PC-9 (cell line): ENCODE measurements at regions not wholly inside any gene's neighbourhood (a gene's known extent, or its start where the extent isn't known, plus 50 kb on each side); places are given as distances from the start of the nearest gene placed in this dataset.

Experiments
- EZH2 ChIP-seq: fragments of 200-600 bp; sonication (generic); IDR thresholded peaks from 2 replicates; pipeline ENCODE4 v1.8.0; 2017; ENCODE audit warnings: antibody characterized with exemption, low read depth
- TF ChIP-seq, protein P1 (sequence below): fragments of 200-600 bp; sonication (generic); conservative IDR thresholded peaks from 2 replicates; pipeline ENCODE4 v1.6.1; 2017; ENCODE audit warnings: mixed run types, antibody characterized with exemption, mild to moderate bottlenecking, moderate library complexity

DNA sequence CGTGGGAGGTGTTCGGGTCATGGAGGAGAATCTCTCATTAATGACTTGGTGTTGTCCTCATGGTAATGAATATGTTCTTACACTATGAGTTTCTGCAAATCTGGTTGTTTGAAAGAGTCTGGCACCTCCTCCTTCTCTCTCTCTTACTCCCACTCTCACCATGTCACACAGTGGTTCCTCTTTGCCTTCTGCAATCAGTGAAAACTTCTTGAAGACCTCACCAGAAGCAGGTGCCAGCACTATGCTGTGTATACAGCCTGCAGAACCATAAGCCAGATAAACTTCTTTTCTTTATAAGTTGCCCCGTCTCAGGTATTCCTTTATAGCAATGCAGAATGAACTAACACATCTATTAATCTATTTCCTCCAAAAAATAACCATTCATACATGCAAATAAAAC is 275.0 kb downstream of the ANTXR2 start:
- TF ChIP-seq, protein P1, sequence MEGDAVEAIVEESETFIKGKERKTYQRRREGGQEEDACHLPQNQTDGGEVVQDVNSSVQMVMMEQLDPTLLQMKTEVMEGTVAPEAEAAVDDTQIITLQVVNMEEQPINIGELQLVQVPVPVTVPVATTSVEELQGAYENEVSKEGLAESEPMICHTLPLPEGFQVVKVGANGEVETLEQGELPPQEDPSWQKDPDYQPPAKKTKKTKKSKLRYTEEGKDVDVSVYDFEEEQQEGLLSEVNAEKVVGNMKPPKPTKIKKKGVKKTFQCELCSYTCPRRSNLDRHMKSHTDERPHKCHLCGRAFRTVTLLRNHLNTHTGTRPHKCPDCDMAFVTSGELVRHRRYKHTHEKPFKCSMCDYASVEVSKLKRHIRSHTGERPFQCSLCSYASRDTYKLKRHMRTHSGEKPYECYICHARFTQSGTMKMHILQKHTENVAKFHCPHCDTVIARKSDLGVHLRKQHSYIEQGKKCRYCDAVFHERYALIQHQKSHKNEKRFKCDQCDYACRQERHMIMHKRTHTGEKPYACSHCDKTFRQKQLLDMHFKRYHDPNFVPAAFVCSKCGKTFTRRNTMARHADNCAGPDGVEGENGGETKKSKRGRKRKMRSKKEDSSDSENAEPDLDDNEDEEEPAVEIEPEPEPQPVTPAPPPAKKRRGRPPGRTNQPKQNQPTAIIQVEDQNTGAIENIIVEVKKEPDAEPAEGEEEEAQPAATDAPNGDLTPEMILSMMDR = no peak
- no peak for TF ChIP-seq EZH2
